CD1c-positive myeloid dendritic cell (primary cell): ENCODE measurements at regions not wholly inside any gene's neighbourhood (a gene's known extent, or its start where the extent isn't known, plus 50 kb on each side); places are given as distances from the start of the nearest gene placed in this dataset.
A peak's percentile ranks its signal among the peaks of the same experiment; 100 is the strongest.

Experiments used
- DNase-seq: peaks from one replicate; pipeline ENCODE4 v3.0.0-alpha.2; 2016; ENCODE audit errors: extremely low spot score

- no peak for DNase-seq
Measured at GRCh38 chr16:82241469-82242052, 71.5 kb upstream of the MPHOSPH6 start.

- DNase-seq: no peak
Measured at GRCh38 chr16:82240111-82240510, 70.1 kb upstream of the MPHOSPH6 start.

GRCh38 chr16:82236875-82237274 lies 66.9 kb upstream of the MPHOSPH6 start:
- no peak for DNase-seq

GRCh38 chr16:82236415-82236814 lies 66.4 kb upstream of the MPHOSPH6 start:
- no peak for DNase-seq

- no peak for DNase-seq
Measured at GRCh38 chr16:82232806-82233205, 62.8 kb upstream of the MPHOSPH6 start.

GRCh38 chr16:82231008-82231787 lies 61.2 kb upstream of the MPHOSPH6 start:
- no peak for DNase-seq

GRCh38 chr16:82229800-82230619 lies 60.0 kb upstream of the MPHOSPH6 start:
- DNase-seq: peak; percentile 79

GRCh38 chr16:82226327-82226726 lies 56.3 kb upstream of the MPHOSPH6 start:
- no peak for DNase-seq

- DNase-seq: no peak
Measured at GRCh38 chr16:82224821-82225220, 54.8 kb upstream of the MPHOSPH6 start.

- DNase-seq: no peak
Measured at GRCh38 chr16:82220541-82220940, 50.5 kb upstream of the MPHOSPH6 start.
